ENCODE measurements at regions not wholly inside any gene's neighbourhood (a gene's known extent, or its start where the extent isn't known, plus 50 kb on each side); places are given as distances from the start of the nearest gene placed in this dataset.

GRCh38 chr2:64390586-64390985 lies 63.4 kb upstream of the LGALSL start:
- Histone ChIP-seq H3K4me3 (replicated peaks; ENCODE audit: low read depth, low read length) (no peak overlapping the region), H3K36me3 (ENCODE audit: control insufficient read depth, insufficient read depth, low read length) (no peaks in the 10 kb centered on the region), H3K27me3 (replicated peaks; ENCODE audit: control insufficient read depth, insufficient read depth, low read length) (no peaks in the 10 kb centered on the region)
- no peak for DNase-seq (ENCODE audit: extremely low read depth, insufficient read length)
- no peak for TF ChIP-seq CTCF (IDR thresholded peaks at IDR 0.05; ENCODE audit: insufficient read depth, low read length, poor library complexity, severe bottlenecking)

GRCh38 chr2:64391424-64391823 lies 62.5 kb upstream of the LGALSL start:
- no peak for DNase-seq (ENCODE audit: extremely low read depth, insufficient read length)
- H3K27me3 ChIP-seq (replicated peaks; ENCODE audit: control insufficient read depth, insufficient read depth, low read length): no peaks in the 10 kb centered on the region
- H3K4me3 ChIP-seq (replicated peaks; ENCODE audit: low read depth, low read length): no peak overlapping the region
- TF ChIP-seq CTCF (IDR thresholded peaks at IDR 0.05; ENCODE audit: insufficient read depth, low read length, poor library complexity, severe bottlenecking): no peak
- H3K36me3 ChIP-seq (ENCODE audit: control insufficient read depth, insufficient read depth, low read length): no peaks in the 10 kb centered on the region

- Histone ChIP-seq H3K4me3 (replicated peaks; ENCODE audit: low read depth, low read length) (no peak overlapping the region), H3K36me3 (ENCODE audit: control insufficient read depth, insufficient read depth, low read length) (no peaks in the 10 kb centered on the region), H3K27me3 (replicated peaks; ENCODE audit: control insufficient read depth, insufficient read depth, low read length) (no peaks in the 10 kb centered on the region)
- no peak for TF ChIP-seq CTCF (IDR thresholded peaks at IDR 0.05; ENCODE audit: insufficient read depth, low read length, poor library complexity, severe bottlenecking)
- no peak for DNase-seq (ENCODE audit: extremely low read depth, insufficient read length)
These were observed 62.0 kb upstream of the LGALSL start for GRCh38 chr2:64391940-64392339.

- no peak for DNase-seq (ENCODE audit: extremely low read depth, insufficient read length)
- Histone ChIP-seq H3K27me3 (replicated peaks; ENCODE audit: control insufficient read depth, insufficient read depth, low read length) (no peaks in the 10 kb centered on the region), H3K36me3 (ENCODE audit: control insufficient read depth, insufficient read depth, low read length) (no peaks in the 10 kb centered on the region), H3K4me3 (replicated peaks; ENCODE audit: low read depth, low read length) (no peak overlapping the region)
- TF ChIP-seq CTCF (IDR thresholded peaks at IDR 0.05; ENCODE audit: insufficient read depth, low read length, poor library complexity, severe bottlenecking): no peak
These were observed 61.4 kb upstream of the LGALSL start for GRCh38 chr2:64392529-64392928.

- no peaks in the 10 kb centered on the region for H3K36me3 ChIP-seq (ENCODE audit: control insufficient read depth, insufficient read depth, low read length)
- no peak for DNase-seq (ENCODE audit: extremely low read depth, insufficient read length)
- TF ChIP-seq CTCF (IDR thresholded peaks at IDR 0.05; ENCODE audit: insufficient read depth, low read length, poor library complexity, severe bottlenecking): no peak
- no peaks in the 10 kb centered on the region for H3K27me3 ChIP-seq (replicated peaks; ENCODE audit: control insufficient read depth, insufficient read depth, low read length)
- no peak overlapping the region for H3K4me3 ChIP-seq (replicated peaks; ENCODE audit: low read depth, low read length)
These were observed 60.5 kb upstream of the LGALSL start for GRCh38 chr2:64393383-64394010.

- H3K36me3 ChIP-seq (ENCODE audit: control insufficient read depth, insufficient read depth, low read length): no peaks in the 10 kb centered on the region
- TF ChIP-seq CTCF (IDR thresholded peaks at IDR 0.05; ENCODE audit: insufficient read depth, low read length, poor library complexity, severe bottlenecking): no peak
- no peak for DNase-seq (ENCODE audit: extremely low read depth, insufficient read length)
- H3K27me3 ChIP-seq (replicated peaks; ENCODE audit: control insufficient read depth, insufficient read depth, low read length): no peaks in the 10 kb centered on the region
- no peak overlapping the region for H3K4me3 ChIP-seq (replicated peaks; ENCODE audit: low read depth, low read length)
These were observed 59.8 kb upstream of the LGALSL start for GRCh38 chr2:64394153-64394552.

All from GM06990 (cell line).